ENCODE measurements at regions not wholly inside any gene's neighbourhood (a gene's known extent, or its start where the extent isn't known, plus 50 kb on each side); places are given as distances from the start of the nearest gene placed in this dataset.

- POLR2A ChIA-PET = no interaction called here
- Mint-ChIP-seq H3K4me1 (ENCODE audit: insufficient read depth, unreplicated experiment) (peaks cover 6% of the 10 kb centered on the region), H3K9me3 (ENCODE audit: unreplicated experiment) (no peaks in the 10 kb centered on the region), H3K4me3 (ENCODE audit: unreplicated experiment) (no peak overlapping the region), H3K27ac (ENCODE audit: low read depth, unreplicated experiment) (no peak overlapping the region), H3K36me3 (ENCODE audit: insufficient read depth, unreplicated experiment) (no peaks in the 10 kb centered on the region), H3K27me3 (ENCODE audit: insufficient read depth, unreplicated experiment) (no peaks in the 10 kb centered on the region)
- TF ChIP-seq, protein P1, sequence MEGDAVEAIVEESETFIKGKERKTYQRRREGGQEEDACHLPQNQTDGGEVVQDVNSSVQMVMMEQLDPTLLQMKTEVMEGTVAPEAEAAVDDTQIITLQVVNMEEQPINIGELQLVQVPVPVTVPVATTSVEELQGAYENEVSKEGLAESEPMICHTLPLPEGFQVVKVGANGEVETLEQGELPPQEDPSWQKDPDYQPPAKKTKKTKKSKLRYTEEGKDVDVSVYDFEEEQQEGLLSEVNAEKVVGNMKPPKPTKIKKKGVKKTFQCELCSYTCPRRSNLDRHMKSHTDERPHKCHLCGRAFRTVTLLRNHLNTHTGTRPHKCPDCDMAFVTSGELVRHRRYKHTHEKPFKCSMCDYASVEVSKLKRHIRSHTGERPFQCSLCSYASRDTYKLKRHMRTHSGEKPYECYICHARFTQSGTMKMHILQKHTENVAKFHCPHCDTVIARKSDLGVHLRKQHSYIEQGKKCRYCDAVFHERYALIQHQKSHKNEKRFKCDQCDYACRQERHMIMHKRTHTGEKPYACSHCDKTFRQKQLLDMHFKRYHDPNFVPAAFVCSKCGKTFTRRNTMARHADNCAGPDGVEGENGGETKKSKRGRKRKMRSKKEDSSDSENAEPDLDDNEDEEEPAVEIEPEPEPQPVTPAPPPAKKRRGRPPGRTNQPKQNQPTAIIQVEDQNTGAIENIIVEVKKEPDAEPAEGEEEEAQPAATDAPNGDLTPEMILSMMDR (IDR thresholded peaks at IDR 0.05; ENCODE audit: unreplicated experiment) = no peak
- no peak for DNase-seq (ENCODE audit: unreplicated experiment)
- no TSS peak for BruUV-seq (replicated peaks)
- intact Hi-C loops (cut with micrococcal nuclease) = no loop called here
- CTCF ChIA-PET = no interaction called here
These were observed 131.5 kb upstream of the ALCAM start for GRCh38 chr3:105235221-105235620.

GRCh38 chr3:105235785-105236184, 130.9 kb upstream of the ALCAM start:
- no peaks in the 10 kb centered on the region for H3K36me3 Mint-ChIP-seq (ENCODE audit: insufficient read depth, unreplicated experiment)
- no peaks in the 10 kb centered on the region for H3K27me3 Mint-ChIP-seq (ENCODE audit: insufficient read depth, unreplicated experiment)
- peaks cover 6% of the 10 kb centered on the region for H3K4me1 Mint-ChIP-seq (ENCODE audit: insufficient read depth, unreplicated experiment)
- intact Hi-C loops (cut with micrococcal nuclease) = no loop called here
- no peak for DNase-seq (ENCODE audit: unreplicated experiment)
- no peak overlapping the region for H3K27ac Mint-ChIP-seq (ENCODE audit: low read depth, unreplicated experiment)
- BruUV-seq (replicated peaks) = no TSS peak
- ChIA-PET POLR2A (no interaction called here), CTCF (no interaction called here)
- H3K9me3 Mint-ChIP-seq (ENCODE audit: unreplicated experiment) = peaks cover 4% of the 10 kb centered on the region
- H3K4me3 Mint-ChIP-seq (ENCODE audit: unreplicated experiment) = no peak overlapping the region
- TF ChIP-seq, protein P1 (IDR thresholded peaks at IDR 0.05; ENCODE audit: unreplicated experiment) = no peak

GRCh38 chr3:105238367-105238766, 128.3 kb upstream of the ALCAM start:
- Mint-ChIP-seq H3K27ac (ENCODE audit: low read depth, unreplicated experiment) (no peak overlapping the region), H3K4me3 (ENCODE audit: unreplicated experiment) (no peak overlapping the region), H3K27me3 (ENCODE audit: insufficient read depth, unreplicated experiment) (no peaks in the 10 kb centered on the region), H3K4me1 (ENCODE audit: insufficient read depth, unreplicated experiment) (peaks cover under 1% of the 10 kb centered on the region), H3K36me3 (ENCODE audit: insufficient read depth, unreplicated experiment) (no peaks in the 10 kb centered on the region), H3K9me3 (ENCODE audit: unreplicated experiment) (peaks cover 7% of the 10 kb centered on the region)
- ChIA-PET POLR2A (interaction anchor here (0.6 kb wide), 1 partner anchor 60 kb away, joined by 3 read pairs; no protein-coding TSS in a partner anchor), CTCF (interaction anchor here (0.6 kb wide), 1 partner anchor 515 kb away, joined by 3 read pairs; no protein-coding TSS in a partner anchor)
- DNase-seq (ENCODE audit: unreplicated experiment) = no peak
- TF ChIP-seq, protein P1 (IDR thresholded peaks at IDR 0.05; ENCODE audit: unreplicated experiment) = no peak
- intact Hi-C loops (cut with micrococcal nuclease) = no loop called here
- no TSS peak for BruUV-seq (replicated peaks)

GRCh38 chr3:105243076-105243475, 123.6 kb upstream of the ALCAM start:
- ChIA-PET POLR2A (no interaction called here), CTCF (no interaction called here)
- no peak overlapping the region for H3K4me3 Mint-ChIP-seq (ENCODE audit: unreplicated experiment)
- H3K36me3 Mint-ChIP-seq (ENCODE audit: insufficient read depth, unreplicated experiment) = no peaks in the 10 kb centered on the region
- intact Hi-C loops (cut with micrococcal nuclease) = no loop called here
- H3K9me3 Mint-ChIP-seq (ENCODE audit: unreplicated experiment) = peaks cover 7% of the 10 kb centered on the region
- TF ChIP-seq, protein P1 (IDR thresholded peaks at IDR 0.05; ENCODE audit: unreplicated experiment) = no peak
- no peak for DNase-seq (ENCODE audit: unreplicated experiment)
- no peak overlapping the region for H3K27ac Mint-ChIP-seq (ENCODE audit: low read depth, unreplicated experiment)
- no peaks in the 10 kb centered on the region for H3K4me1 Mint-ChIP-seq (ENCODE audit: insufficient read depth, unreplicated experiment)
- BruUV-seq (replicated peaks) = no TSS peak
- no peaks in the 10 kb centered on the region for H3K27me3 Mint-ChIP-seq (ENCODE audit: insufficient read depth, unreplicated experiment)
